B cell (primary cell): ENCODE measurements at regions not wholly inside any gene's neighbourhood (a gene's known extent, or its start where the extent isn't known, plus 50 kb on each side); places are given as distances from the start of the nearest gene placed in this dataset.

ENCODE experiments used
- ATAC-seq: fragments of 200-7000 bp; cut with Tn5 transposase; one replicate; pipeline ENCODE4 v1.10.0; 2021; ENCODE audit warnings: low read depth, mild to moderate bottlenecking, moderate number of reproducible peaks, moderate library complexity
- CTCF ChIA-PET: fragments of 350-600 bp; sonication (Branson Sonifier 250); formaldehyde crosslinking; loops from one replicate; lab custom pipeline; 2021; ENCODE audit warnings: antibody characterized with exemption, inconsistent platforms; lab: Charles Lee
- POLR2A ChIA-PET: fragments of 350-600 bp; sonication (Branson Sonifier 250); formaldehyde crosslinking; loops from one replicate; lab custom pipeline; 2021; ENCODE audit warnings: antibody characterized with exemption; lab: Charles Lee
- DNase-seq: peaks from one replicate; pipeline ENCODE4 v3.0.0; 2013
- H2AFZ ChIP-seq: 2 replicates; pipeline ENCODE4 v1.6.1; 2012; ENCODE audit warnings: mild to moderate bottlenecking, low read depth, low read length; ENCODE audit not compliant: insufficient read depth, poor library complexity, severe bottlenecking
- H3K27ac ChIP-seq, 2 donors: 1 replicate in 1 of 2; 2 replicates in 1 of 2; pipeline ENCODE4 v1.5.1; 2012 to 2013; ENCODE audit warnings: low read length in 2 of 2, mild to moderate bottlenecking in 2 of 2, moderate library complexity in 1 of 2
- H3K27me3 ChIP-seq, 4 experiments: fragments of 200-600 bp in 1 of 4; sonication (generic) in 1 of 4; replicated peaks in 1 of 4; 1 replicate in 2 of 4; 2 replicates in 2 of 4; pipeline versions ENCODE4 v1.6.1 to v1.7.0; 2013 to 2016; ENCODE audit warnings: low read length in 3 of 4, mild to moderate bottlenecking in 2 of 4, mixed read lengths in 1 of 4, moderate library complexity in 1 of 4; ENCODE audit not compliant: insufficient read depth in 4 of 4, control insufficient read depth in 3 of 4; ENCODE audit errors: control extremely low read depth in 1 of 4
- H3K36me3 ChIP-seq, 2 experiments: replicated peaks in 1 of 2; 1 replicate in 1 of 2; 2 replicates in 1 of 2; pipeline versions ENCODE4 v1.6.1 to v1.7.1; 2013; ENCODE audit warnings: low read length in 1 of 2; ENCODE audit not compliant: insufficient read depth in 2 of 2, control insufficient read depth in 1 of 2; ENCODE audit errors: control extremely low read depth in 1 of 2, extremely low read depth in 1 of 2
- H3K4me1 ChIP-seq, 2 donors: fragments of 200-600 bp in 1 of 2; sonication (generic) in 1 of 2; 1 replicate in 1 of 2; 2 replicates in 1 of 2; pipeline versions ENCODE4 v1.5.1 to v1.6.1; 2013 to 2017; ENCODE audit warnings: low read length in 2 of 2; ENCODE audit not compliant: control insufficient read depth in 2 of 2, insufficient read depth in 2 of 2
- H3K4me2 ChIP-seq: replicated peaks from 2 replicates; pipeline ENCODE3; 2012; ENCODE audit warnings: mild to moderate bottlenecking, low read depth, low read length; ENCODE audit not compliant: poor library complexity, severe bottlenecking
- H3K4me3 ChIP-seq, 5 experiments: fragments of 200-600 bp in 1 of 5; sonication (generic) in 1 of 5; 1 replicate in 3 of 5; 2 replicates in 2 of 5; pipeline versions ENCODE4 v1.5.1 to v1.7.0; 2011 to 2016; ENCODE audit warnings: low read length in 4 of 5, mild to moderate bottlenecking in 4 of 5, low read depth in 2 of 5, control low read depth in 1 of 5, moderate library complexity in 1 of 5; ENCODE audit not compliant: insufficient read depth in 1 of 5; ENCODE audit errors: control extremely low read depth in 1 of 5, extremely low read depth in 1 of 5
- H3K79me2 ChIP-seq: fragments of 200-600 bp; sonication (generic); one replicate; pipeline ENCODE4 v1.6.0; 2016; ENCODE audit warnings: low read length; ENCODE audit not compliant: control insufficient read depth, insufficient read depth
- H3K9ac ChIP-seq: fragments of 200-600 bp; sonication (generic); 2 replicates; pipeline ENCODE4 v1.6.1; 2017; ENCODE audit warnings: mild to moderate bottlenecking, low read length, moderate library complexity
- H3K9me3 ChIP-seq, 3 donors: one replicate each; pipeline versions ENCODE4 v1.6.1 to v1.7.1; 2013; ENCODE audit warnings: low read length in 2 of 3; ENCODE audit not compliant: control insufficient read depth in 2 of 3, insufficient read depth in 1 of 3; ENCODE audit errors: control extremely low read depth in 1 of 3
- H4K20me1 ChIP-seq: 2 replicates; pipeline ENCODE4 v1.6.0; 2012; ENCODE audit warnings: mild to moderate bottlenecking, low read length; ENCODE audit not compliant: insufficient read depth, control insufficient read depth, poor library complexity, severe bottlenecking
- H3K27ac Mint-ChIP-seq: one replicate; pipeline ENCODE4 v1.8.0; 2021; ENCODE audit warnings: mixed read lengths
- H3K27me3 Mint-ChIP-seq: one replicate; pipeline ENCODE4 v1.8.0; 2021; ENCODE audit warnings: mixed read lengths
- H3K4me1 Mint-ChIP-seq: one replicate; pipeline ENCODE4 v1.8.0; 2021; ENCODE audit warnings: mixed read lengths
- H3K4me3 Mint-ChIP-seq: one replicate; pipeline ENCODE4 v1.8.0; 2021; ENCODE audit warnings: mixed read lengths
- H3K9me3 Mint-ChIP-seq: one replicate; pipeline ENCODE4 v1.8.0; 2022; ENCODE audit warnings: mixed read lengths; ENCODE audit not compliant: insufficient read depth
- EZH2 ChIP-seq: IDR thresholded peaks from 2 replicates; pipeline ENCODE4 v1.6.1; 2012; ENCODE audit warnings: borderline replicate concordance, low read depth, mild to moderate bottlenecking, moderate library complexity, low read length; ENCODE audit not compliant: insufficient read depth, poor library complexity, severe bottlenecking
- WGBS: methylation state at CpG from one replicate; pipeline ENCODE4 v1.1.5; 2013; ENCODE audit warnings: missing lambda C conversion rate; ENCODE audit not compliant: insufficient coverage; 5-methylcytosine and 5-hydroxymethylcytosine counted together
- intact Hi-C: fragments of 100-400 bp; cut with micrococcal nuclease; formaldehyde crosslinking; loops from one replicate; pipeline ENCODE4 v1.10.0; 2022
- TF ChIP-seq, protein P1 (sequence below): fragments of 200-600 bp; IDR thresholded peaks from one replicate; pipeline ENCODE4 v1.8.0; 2022; ENCODE audit warnings: antibody characterized with exemption, mild to moderate bottlenecking

DNA sequence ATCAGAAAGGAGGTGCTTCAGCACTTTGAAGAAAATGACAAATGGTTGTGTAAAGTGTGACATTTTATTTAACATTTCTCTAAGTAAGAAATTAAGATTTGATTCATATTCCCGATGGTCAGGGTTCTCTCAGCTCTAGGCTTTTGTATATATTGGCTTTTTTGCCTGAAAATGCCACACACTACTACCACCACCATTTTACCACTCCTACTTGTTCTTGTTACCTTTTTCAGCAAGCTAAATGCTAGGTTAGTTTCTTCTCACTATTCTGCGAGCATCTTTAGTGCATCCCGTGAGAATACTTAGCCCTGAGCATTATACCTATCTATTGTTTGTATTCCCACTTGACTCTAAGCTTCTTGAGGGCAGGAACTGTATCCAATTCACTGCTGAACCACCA is 177.6 kb upstream of the MTNR1B start:
- no peaks in the 10 kb centered on the region for H3K9me3 Mint-ChIP-seq

DNA sequence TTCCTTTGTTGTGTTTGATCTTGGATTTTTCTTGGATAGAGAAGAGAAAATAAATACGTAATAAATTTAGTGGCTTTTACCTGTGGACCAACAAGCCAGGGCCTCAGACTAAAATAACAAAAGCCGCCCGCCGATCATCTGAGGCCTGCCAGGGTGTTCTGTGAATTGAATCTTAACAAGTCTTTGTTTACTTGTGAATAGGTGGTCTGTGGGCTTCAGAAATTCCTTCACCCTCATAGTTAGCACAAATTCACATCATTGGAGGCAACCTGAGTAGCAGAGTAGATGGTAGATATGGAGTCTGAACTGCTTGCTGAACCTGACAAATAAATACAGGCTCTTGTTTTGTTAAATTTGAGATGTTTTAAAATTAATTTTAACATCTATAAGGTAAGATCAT is 176.3 kb upstream of the MTNR1B start:
- 100% methylated on average over 3 of the region's 4 CpGs for WGBS
- Mint-ChIP-seq H3K4me3 (no peak overlapping the region), H3K27me3 (no peaks in the 10 kb centered on the region), H3K27ac (no peak overlapping the region), H3K4me1 (no peaks in the 10 kb centered on the region), H3K9me3 (no peaks in the 10 kb centered on the region)
- H3K27me3 ChIP-seq, result no peaks in the 10 kb centered on the region
- H4K20me1 ChIP-seq, result no peaks in the 10 kb centered on the region
- no peak overlapping the region for H3K9ac ChIP-seq
- H3K9me3 ChIP-seq, result no peaks in the 10 kb centered on the region
- no peak overlapping the region for H3K4me2 ChIP-seq
- ChIA-PET POLR2A (no interaction called here), CTCF (no interaction called here)
- H3K4me1 ChIP-seq, result no peaks in the 10 kb centered on the region
- H3K27ac ChIP-seq, result no peak overlapping the region
- intact Hi-C loops, result no loop called here
- H3K36me3 ChIP-seq, result no peaks in the 10 kb centered on the region
- DNase-seq (no peak), ATAC-seq (no peak)
- no peak overlapping the region for H3K4me3 ChIP-seq
- TF ChIP-seq, protein P1, sequence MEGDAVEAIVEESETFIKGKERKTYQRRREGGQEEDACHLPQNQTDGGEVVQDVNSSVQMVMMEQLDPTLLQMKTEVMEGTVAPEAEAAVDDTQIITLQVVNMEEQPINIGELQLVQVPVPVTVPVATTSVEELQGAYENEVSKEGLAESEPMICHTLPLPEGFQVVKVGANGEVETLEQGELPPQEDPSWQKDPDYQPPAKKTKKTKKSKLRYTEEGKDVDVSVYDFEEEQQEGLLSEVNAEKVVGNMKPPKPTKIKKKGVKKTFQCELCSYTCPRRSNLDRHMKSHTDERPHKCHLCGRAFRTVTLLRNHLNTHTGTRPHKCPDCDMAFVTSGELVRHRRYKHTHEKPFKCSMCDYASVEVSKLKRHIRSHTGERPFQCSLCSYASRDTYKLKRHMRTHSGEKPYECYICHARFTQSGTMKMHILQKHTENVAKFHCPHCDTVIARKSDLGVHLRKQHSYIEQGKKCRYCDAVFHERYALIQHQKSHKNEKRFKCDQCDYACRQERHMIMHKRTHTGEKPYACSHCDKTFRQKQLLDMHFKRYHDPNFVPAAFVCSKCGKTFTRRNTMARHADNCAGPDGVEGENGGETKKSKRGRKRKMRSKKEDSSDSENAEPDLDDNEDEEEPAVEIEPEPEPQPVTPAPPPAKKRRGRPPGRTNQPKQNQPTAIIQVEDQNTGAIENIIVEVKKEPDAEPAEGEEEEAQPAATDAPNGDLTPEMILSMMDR, result no peak
- TF ChIP-seq EZH2, result no peak
- no peaks in the 10 kb centered on the region for H3K79me2 ChIP-seq
- no peak overlapping the region for H2AFZ ChIP-seq

More for the DNA sequence above, 177.6 kb upstream of the MTNR1B start:
- Mint-ChIP-seq H3K4me1 (no peaks in the 10 kb centered on the region), H3K27ac (no peak overlapping the region), H3K4me3 (no peak overlapping the region), H3K27me3 (no peaks in the 10 kb centered on the region)
- no peak for TF ChIP-seq EZH2
- TF ChIP-seq, protein P1, result no peak
- DNase-seq, result no peak
- H3K9me3 ChIP-seq, result no peaks in the 10 kb centered on the region
- CTCF ChIA-PET, result no interaction called here
- no peaks in the 10 kb centered on the region for H3K4me1 ChIP-seq
- no peak overlapping the region for H3K27ac ChIP-seq
- H3K79me2 ChIP-seq, result no peaks in the 10 kb centered on the region
- no peaks in the 10 kb centered on the region for H4K20me1 ChIP-seq
- 83% methylated on average over 2 of the region's 3 CpGs for WGBS
- H3K4me3 ChIP-seq, result no peak overlapping the region
- no peaks in the 10 kb centered on the region for H3K27me3 ChIP-seq
- no peaks in the 10 kb centered on the region for H3K36me3 ChIP-seq
- ATAC-seq, result no peak
- H2AFZ ChIP-seq, result no peak overlapping the region
- intact Hi-C loops, result no loop called here
- no peak overlapping the region for H3K4me2 ChIP-seq
- H3K9ac ChIP-seq, result no peak overlapping the region
- POLR2A ChIA-PET, result no interaction called here
